Liver (tissue), 8 donors: ENCODE measurements at regions not wholly inside any gene's neighbourhood (a gene's known extent, or its start where the extent isn't known, plus 50 kb on each side); places are given as distances from the start of the nearest gene placed in this dataset.

ENCODE experiments used
- DNase-seq: peaks from one replicate; pipeline ENCODE4 v3.0.0-alpha.2; 2017; ENCODE audit warnings: low spot score
- H3K27ac ChIP-seq, 2 donors: one replicate each; pipeline ENCODE4 v1.7.0; 2013; ENCODE audit warnings: inconsistent platforms in 2 of 2, low read length in 2 of 2, control low read depth in 1 of 2, low read depth in 1 of 2, mild to moderate bottlenecking in 1 of 2
- H3K27me3 ChIP-seq, 4 donors: one replicate each; pipeline versions ENCODE4 v1.6.1 to v1.7.0; 2013; ENCODE audit warnings: low read length in 3 of 4, inconsistent platforms in 1 of 4, mild to moderate bottlenecking in 1 of 4, moderate library complexity in 1 of 4; ENCODE audit not compliant: control insufficient read depth in 4 of 4, insufficient read depth in 4 of 4
- H3K36me3 ChIP-seq, 4 donors: one replicate each; pipeline versions ENCODE4 v1.6.1 to v1.7.0; 2013; ENCODE audit warnings: low read length in 3 of 4, mild to moderate bottlenecking in 3 of 4, low read depth in 1 of 4, moderate library complexity in 1 of 4; ENCODE audit not compliant: control insufficient read depth in 4 of 4, insufficient read depth in 3 of 4
- H3K4me1 ChIP-seq, 4 donors: one replicate each; pipeline versions ENCODE4 v1.6.1 to v1.7.0; 2013; ENCODE audit warnings: low read length in 3 of 4, mild to moderate bottlenecking in 3 of 4, moderate library complexity in 1 of 4; ENCODE audit not compliant: control insufficient read depth in 4 of 4, insufficient read depth in 4 of 4
- H3K4me3 ChIP-seq, 3 donors: one replicate each; pipeline versions ENCODE4 v1.6.1 to v1.7.0; 2013; ENCODE audit warnings: low read length in 3 of 3, control low read depth in 1 of 3, low read depth in 1 of 3, mild to moderate bottlenecking in 1 of 3
- H3K9ac ChIP-seq, 2 donors: one replicate each; pipeline ENCODE4 v1.7.0; 2013; ENCODE audit warnings: low read length in 2 of 2, mild to moderate bottlenecking in 2 of 2, moderate library complexity in 2 of 2, control low read depth in 1 of 2, low read depth in 1 of 2
- H3K9me3 ChIP-seq, 4 donors: one replicate each; pipeline versions ENCODE4 v1.6.1 to v1.7.0; 2013; ENCODE audit warnings: low read length in 3 of 4; ENCODE audit not compliant: control insufficient read depth in 4 of 4
- EGR1 ChIP-seq, 2 donors: IDR thresholded peaks; 2 replicates each; pipeline ENCODE4 v1.6.1; 2016 to 2018; ENCODE audit warnings: antibody characterized with exemption in 2 of 2, low read depth in 2 of 2
- FOXA1 ChIP-seq: IDR thresholded peaks from 2 replicates; pipeline ENCODE4 v1.6.1; 2016; ENCODE audit warnings: antibody characterized with exemption
- FOXA2 ChIP-seq: IDR thresholded peaks from 2 replicates; pipeline ENCODE4 v1.6.1; 2016; ENCODE audit warnings: antibody characterized with exemption
- GABPA ChIP-seq, 2 donors: IDR thresholded peaks in 1 of 2; conservative IDR thresholded peaks in 1 of 2; 2 replicates each; pipeline ENCODE4 v1.6.1; 2016; ENCODE audit warnings: antibody characterized with exemption in 2 of 2, mild to moderate bottlenecking in 1 of 2, moderate library complexity in 1 of 2
- HNF4A ChIP-seq, 2 donors: conservative IDR thresholded peaks; 2 replicates each; pipeline ENCODE4 v1.6.1; 2016; ENCODE audit warnings: antibody characterized with exemption in 2 of 2, mild to moderate bottlenecking in 2 of 2
- HNF4G ChIP-seq: IDR thresholded peaks from 2 replicates; pipeline ENCODE4 v1.6.1; 2016; ENCODE audit warnings: antibody characterized with exemption
- JUND ChIP-seq, 2 donors: IDR thresholded peaks; 2 replicates each; pipeline ENCODE4 v1.6.1; 2016; ENCODE audit warnings: antibody characterized with exemption in 2 of 2
- NR2F2 ChIP-seq: IDR thresholded peaks from 2 replicates; pipeline ENCODE4 v1.6.1; 2016; ENCODE audit warnings: antibody characterized with exemption
- RAD21 ChIP-seq, 2 donors: IDR thresholded peaks; 2 replicates each; pipeline ENCODE4 v1.6.1; 2016; ENCODE audit warnings: antibody characterized with exemption in 2 of 2, mild to moderate bottlenecking in 2 of 2
- RXRA ChIP-seq, 2 donors: IDR thresholded peaks; 2 replicates each; pipeline ENCODE4 v1.6.1; 2017 to 2018; ENCODE audit warnings: antibody characterized with exemption in 2 of 2, mild to moderate bottlenecking in 1 of 2
- SP1 ChIP-seq: IDR thresholded peaks from 2 replicates; pipeline ENCODE4 v1.6.1; 2018; ENCODE audit warnings: antibody characterized with exemption, mild to moderate bottlenecking
- TAF1 ChIP-seq: conservative IDR thresholded peaks from 2 replicates; pipeline ENCODE4 v1.6.1; 2016; ENCODE audit warnings: antibody characterized with exemption, mild to moderate bottlenecking
- YY1 ChIP-seq: IDR thresholded peaks from 2 replicates; pipeline ENCODE4 v1.6.1; 2016; ENCODE audit warnings: antibody characterized with exemption, mild to moderate bottlenecking
- WGBS: extraction: QIAGEN DNeasy Blood & Tissue Kit; methylation state at CpG from one replicate; pipeline ENCODE4 v1.1.7; 2013; 5-methylcytosine and 5-hydroxymethylcytosine counted together
- TF ChIP-seq, protein P1 (sequence below): IDR thresholded peaks from 2 replicates; pipeline ENCODE4 v1.6.1; 2016; ENCODE audit warnings: antibody characterized with exemption
- TF ChIP-seq, protein P2 (sequence below): IDR thresholded peaks from 2 replicates; pipeline ENCODE4 v1.6.1; 2016; ENCODE audit warnings: antibody characterized with exemption
- TF ChIP-seq, protein P3 (sequence below): IDR thresholded peaks from 2 replicates; pipeline ENCODE4 v1.6.1; 2016; ENCODE audit warnings: antibody characterized with exemption
- TF ChIP-seq, protein P4 (sequence below): fragments of 150-350 bp; IDR thresholded peaks from 2 replicates; pipeline ENCODE4 v1.5.1; 2017; ENCODE audit warnings: improper control_type of control experiment, low read depth, low read length; ENCODE audit not compliant: missing input control
- TF ChIP-seq, protein P5 (sequence below): IDR thresholded peaks from 2 replicates; pipeline ENCODE4 v1.6.1; 2016; ENCODE audit warnings: antibody characterized with exemption, mild to moderate bottlenecking
- donor health status: healthy.
- donor health status: healthy.
- donor health status: healthy.
- donor health status: healthy.
- donor health status: healthy.

DNA sequence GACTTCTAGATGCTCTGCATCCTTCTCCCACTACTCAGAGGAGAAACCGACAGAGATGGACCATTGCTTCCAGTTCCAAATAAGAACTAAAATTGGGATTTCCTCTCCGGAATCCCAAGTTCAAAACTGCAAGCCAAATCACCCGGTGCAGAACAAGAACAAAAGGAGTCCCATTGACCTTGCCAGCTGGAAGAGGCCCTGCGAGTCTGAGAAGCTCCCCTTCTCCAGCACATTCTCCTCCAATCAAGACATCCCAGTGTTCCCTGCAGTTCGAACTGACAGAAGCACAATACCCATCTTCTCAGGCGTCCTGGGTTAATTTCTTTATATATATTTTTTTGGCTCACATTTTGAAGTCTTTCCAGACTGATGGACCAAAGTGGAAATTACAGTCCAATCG is 195.3 kb upstream of the MEIS1 start:
- Histone ChIP-seq H3K9ac (no peak overlapping the region), H3K4me1 (peaks cover 0 to 4% (median 3%) of the 10 kb centered on the region in 4 donors), H3K9me3 (no peaks in the 10 kb centered on the region), H3K36me3 (no peaks in the 10 kb centered on the region), H3K4me3 (no peak overlapping the region), H3K27ac (no peak overlapping the region), H3K27me3 (no peaks in the 10 kb centered on the region)
- 72% methylated on average over 7 of the region's 7 CpGs for WGBS
- no peak for DNase-seq
- no peak for TF ChIP-seq YY1

DNA sequence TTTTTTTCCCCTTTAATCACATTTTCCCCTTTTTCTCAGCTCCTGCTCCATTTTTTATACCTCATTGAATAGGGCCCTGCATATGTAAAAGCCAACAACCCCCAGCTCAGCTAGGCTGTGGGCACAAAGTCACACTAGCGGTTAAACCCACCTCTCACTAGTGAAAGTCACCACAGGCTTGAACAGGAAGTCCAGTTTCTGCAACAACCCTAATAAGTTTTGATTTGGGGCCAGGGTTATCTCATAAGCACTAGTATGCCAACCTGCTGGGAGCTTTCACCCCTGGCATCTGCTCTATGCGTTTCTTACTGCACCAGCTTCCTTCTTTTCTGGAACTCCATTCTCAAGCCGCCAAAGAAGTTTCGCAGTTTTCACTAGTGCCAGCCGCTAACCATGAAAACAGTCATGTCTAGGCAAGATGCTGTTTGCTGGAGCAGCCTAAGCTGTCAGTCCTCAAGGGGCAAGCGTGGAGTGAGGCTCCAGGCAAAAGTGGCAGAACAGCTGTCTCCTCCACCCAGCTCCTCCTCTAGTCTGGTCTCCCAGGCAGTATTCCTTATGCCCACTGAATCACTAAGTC is 197.0 kb upstream of the MEIS1 start:
- TF ChIP-seq, protein P1, sequence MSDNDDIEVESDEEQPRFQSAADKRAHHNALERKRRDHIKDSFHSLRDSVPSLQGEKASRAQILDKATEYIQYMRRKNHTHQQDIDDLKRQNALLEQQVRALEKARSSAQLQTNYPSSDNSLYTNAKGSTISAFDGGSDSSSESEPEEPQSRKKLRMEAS: no peak
- TF ChIP-seq, protein P2, sequence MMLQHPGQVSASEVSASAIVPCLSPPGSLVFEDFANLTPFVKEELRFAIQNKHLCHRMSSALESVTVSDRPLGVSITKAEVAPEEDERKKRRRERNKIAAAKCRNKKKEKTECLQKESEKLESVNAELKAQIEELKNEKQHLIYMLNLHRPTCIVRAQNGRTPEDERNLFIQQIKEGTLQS: no peak
- TF ChIP-seq NR2F2 (no peak), HNF4G (no peak), RXRA (IDR thresholded peaks at IDR 0.05) (no peak), EGR1 (IDR thresholded peaks at IDR 0.05; ENCODE audit: low read depth in 2 of 2) (no peak), YY1 (no peak), GABPA (IDR thresholded peaks at IDR 0.05 in 1 of 2, conservative IDR thresholded peaks at IDR 0.05 in 1 of 2) (no peak), FOXA2 (no peak), FOXA1 (no peak), SP1 (no peak), HNF4A (conservative IDR thresholded peaks at IDR 0.05) (no peak), JUND (IDR thresholded peaks at IDR 0.05) (no peak), RAD21 (IDR thresholded peaks at IDR 0.05) (no peak), TAF1 (no peak)
- TF ChIP-seq, protein P3, sequence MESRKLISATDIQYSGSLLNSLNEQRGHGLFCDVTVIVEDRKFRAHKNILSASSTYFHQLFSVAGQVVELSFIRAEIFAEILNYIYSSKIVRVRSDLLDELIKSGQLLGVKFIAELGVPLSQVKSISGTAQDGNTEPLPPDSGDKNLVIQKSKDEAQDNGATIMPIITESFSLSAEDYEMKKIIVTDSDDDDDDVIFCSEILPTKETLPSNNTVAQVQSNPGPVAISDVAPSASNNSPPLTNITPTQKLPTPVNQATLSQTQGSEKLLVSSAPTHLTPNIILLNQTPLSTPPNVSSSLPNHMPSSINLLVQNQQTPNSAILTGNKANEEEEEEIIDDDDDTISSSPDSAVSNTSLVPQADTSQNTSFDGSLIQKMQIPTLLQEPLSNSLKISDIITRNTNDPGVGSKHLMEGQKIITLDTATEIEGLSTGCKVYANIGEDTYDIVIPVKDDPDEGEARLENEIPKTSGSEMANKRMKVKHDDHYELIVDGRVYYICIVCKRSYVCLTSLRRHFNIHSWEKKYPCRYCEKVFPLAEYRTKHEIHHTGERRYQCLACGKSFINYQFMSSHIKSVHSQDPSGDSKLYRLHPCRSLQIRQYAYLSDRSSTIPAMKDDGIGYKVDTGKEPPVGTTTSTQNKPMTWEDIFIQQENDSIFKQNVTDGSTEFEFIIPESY: no peak
- TF ChIP-seq, protein P4, sequence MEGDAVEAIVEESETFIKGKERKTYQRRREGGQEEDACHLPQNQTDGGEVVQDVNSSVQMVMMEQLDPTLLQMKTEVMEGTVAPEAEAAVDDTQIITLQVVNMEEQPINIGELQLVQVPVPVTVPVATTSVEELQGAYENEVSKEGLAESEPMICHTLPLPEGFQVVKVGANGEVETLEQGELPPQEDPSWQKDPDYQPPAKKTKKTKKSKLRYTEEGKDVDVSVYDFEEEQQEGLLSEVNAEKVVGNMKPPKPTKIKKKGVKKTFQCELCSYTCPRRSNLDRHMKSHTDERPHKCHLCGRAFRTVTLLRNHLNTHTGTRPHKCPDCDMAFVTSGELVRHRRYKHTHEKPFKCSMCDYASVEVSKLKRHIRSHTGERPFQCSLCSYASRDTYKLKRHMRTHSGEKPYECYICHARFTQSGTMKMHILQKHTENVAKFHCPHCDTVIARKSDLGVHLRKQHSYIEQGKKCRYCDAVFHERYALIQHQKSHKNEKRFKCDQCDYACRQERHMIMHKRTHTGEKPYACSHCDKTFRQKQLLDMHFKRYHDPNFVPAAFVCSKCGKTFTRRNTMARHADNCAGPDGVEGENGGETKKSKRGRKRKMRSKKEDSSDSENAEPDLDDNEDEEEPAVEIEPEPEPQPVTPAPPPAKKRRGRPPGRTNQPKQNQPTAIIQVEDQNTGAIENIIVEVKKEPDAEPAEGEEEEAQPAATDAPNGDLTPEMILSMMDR: no peak
- TF ChIP-seq, protein P5, sequence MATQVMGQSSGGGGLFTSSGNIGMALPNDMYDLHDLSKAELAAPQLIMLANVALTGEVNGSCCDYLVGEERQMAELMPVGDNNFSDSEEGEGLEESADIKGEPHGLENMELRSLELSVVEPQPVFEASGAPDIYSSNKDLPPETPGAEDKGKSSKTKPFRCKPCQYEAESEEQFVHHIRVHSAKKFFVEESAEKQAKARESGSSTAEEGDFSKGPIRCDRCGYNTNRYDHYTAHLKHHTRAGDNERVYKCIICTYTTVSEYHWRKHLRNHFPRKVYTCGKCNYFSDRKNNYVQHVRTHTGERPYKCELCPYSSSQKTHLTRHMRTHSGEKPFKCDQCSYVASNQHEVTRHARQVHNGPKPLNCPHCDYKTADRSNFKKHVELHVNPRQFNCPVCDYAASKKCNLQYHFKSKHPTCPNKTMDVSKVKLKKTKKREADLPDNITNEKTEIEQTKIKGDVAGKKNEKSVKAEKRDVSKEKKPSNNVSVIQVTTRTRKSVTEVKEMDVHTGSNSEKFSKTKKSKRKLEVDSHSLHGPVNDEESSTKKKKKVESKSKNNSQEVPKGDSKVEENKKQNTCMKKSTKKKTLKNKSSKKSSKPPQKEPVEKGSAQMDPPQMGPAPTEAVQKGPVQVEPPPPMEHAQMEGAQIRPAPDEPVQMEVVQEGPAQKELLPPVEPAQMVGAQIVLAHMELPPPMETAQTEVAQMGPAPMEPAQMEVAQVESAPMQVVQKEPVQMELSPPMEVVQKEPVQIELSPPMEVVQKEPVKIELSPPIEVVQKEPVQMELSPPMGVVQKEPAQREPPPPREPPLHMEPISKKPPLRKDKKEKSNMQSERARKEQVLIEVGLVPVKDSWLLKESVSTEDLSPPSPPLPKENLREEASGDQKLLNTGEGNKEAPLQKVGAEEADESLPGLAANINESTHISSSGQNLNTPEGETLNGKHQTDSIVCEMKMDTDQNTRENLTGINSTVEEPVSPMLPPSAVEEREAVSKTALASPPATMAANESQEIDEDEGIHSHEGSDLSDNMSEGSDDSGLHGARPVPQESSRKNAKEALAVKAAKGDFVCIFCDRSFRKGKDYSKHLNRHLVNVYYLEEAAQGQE: no peak
- peaks cover 0 to 4% (median 3%) of the 10 kb centered on the region in 4 donors for H3K4me1 ChIP-seq
- no peak for DNase-seq
- H3K27ac ChIP-seq: no peak overlapping the region
- H3K9me3 ChIP-seq: no peaks in the 10 kb centered on the region
- no peak overlapping the region for H3K9ac ChIP-seq
- no peaks in the 10 kb centered on the region for H3K36me3 ChIP-seq
- H3K4me3 ChIP-seq: no peak overlapping the region
- WGBS: 89% methylated on average over 6 of the region's 6 CpGs
- H3K27me3 ChIP-seq: peaks cover 0 to 2% (median 0%) of the 10 kb centered on the region in 4 donors
